ENCODE measurements at regions not wholly inside any gene's neighbourhood (a gene's known extent, or its start where the extent isn't known, plus 50 kb on each side); places are given as distances from the start of the nearest gene placed in this dataset.
"Not testable (repeated sequence)": the region's sequence is repeated elsewhere in the genome, so short reads cannot be mapped to it uniquely, and the experiment has no call there.

- DNase-seq (ENCODE audit: low read depth, low spot score) = no peak
Observed at GRCh38 chr1:78297836-78298235, 192.9 kb upstream of the PTGFR start.

GRCh38 chr1:78298349-78298748, 192.4 kb upstream of the PTGFR start:
- no peak for DNase-seq (ENCODE audit: low read depth, low spot score)

- no peak for DNase-seq (ENCODE audit: low read depth, low spot score)
Observed at GRCh38 chr1:78301141-78301540, 189.6 kb upstream of the PTGFR start.

GRCh38 chr1:78303620-78304019, 187.2 kb upstream of the PTGFR start:
- DNase-seq (ENCODE audit: low read depth, low spot score) = no peak

GRCh38 chr1:78304341-78304740, 186.4 kb upstream of the PTGFR start:
- no peak for DNase-seq (ENCODE audit: low read depth, low spot score)

GRCh38 chr1:78304761-78305160, 186.0 kb upstream of the PTGFR start:
- no peak for DNase-seq (ENCODE audit: low read depth, low spot score)

- not testable (repeated sequence) for DNase-seq (ENCODE audit: low read depth, low spot score)
Observed at GRCh38 chr1:78310261-78310660, 180.5 kb upstream of the PTGFR start.

GRCh38 chr1:78318011-78318410, 172.8 kb upstream of the PTGFR start:
- no peak for DNase-seq (ENCODE audit: low read depth, low spot score)

- no peak for DNase-seq (ENCODE audit: low read depth, low spot score)
Observed at GRCh38 chr1:78319603-78320002, 171.2 kb upstream of the PTGFR start.

- no peak for DNase-seq (ENCODE audit: low read depth, low spot score)
Observed at GRCh38 chr1:78322928-78323680, 167.7 kb upstream of the PTGFR start.

- DNase-seq (ENCODE audit: low read depth, low spot score) = no peak
Observed at GRCh38 chr1:78325293-78325692, 165.5 kb upstream of the PTGFR start.

GRCh38 chr1:78329475-78329874, 161.3 kb upstream of the PTGFR start:
- DNase-seq (ENCODE audit: low read depth, low spot score) = no peak

- no peak for DNase-seq (ENCODE audit: low read depth, low spot score)
Observed at GRCh38 chr1:78331799-78332198, 159.0 kb upstream of the PTGFR start.

GRCh38 chr1:78333502-78333901, 157.3 kb upstream of the PTGFR start:
- DNase-seq (ENCODE audit: low read depth, low spot score) = no peak

- no peak for DNase-seq (ENCODE audit: low read depth, low spot score)
Observed at GRCh38 chr1:78334114-78334513, 156.7 kb upstream of the PTGFR start.

- no peak for DNase-seq (ENCODE audit: low read depth, low spot score)
Observed at GRCh38 chr1:78334952-78335351, 155.8 kb upstream of the PTGFR start.

- DNase-seq (ENCODE audit: low read depth, low spot score) = not testable (repeated sequence)
Observed at GRCh38 chr1:78336751-78337150, 154.0 kb upstream of the PTGFR start.

GRCh38 chr1:78339490-78339889, 151.3 kb upstream of the PTGFR start:
- no peak for DNase-seq (ENCODE audit: low read depth, low spot score)

- no peak for DNase-seq (ENCODE audit: low read depth, low spot score)
Observed at GRCh38 chr1:78340006-78340405, 150.8 kb upstream of the PTGFR start.

- no peak for DNase-seq (ENCODE audit: low read depth, low spot score)
Observed at GRCh38 chr1:78348496-78349284, 142.1 kb upstream of the PTGFR start.

GRCh38 chr1:78351551-78352216, 139.1 kb upstream of the PTGFR start:
- DNase-seq (ENCODE audit: low read depth, low spot score) = no peak

- DNase-seq (ENCODE audit: low read depth, low spot score) = no peak
Observed at GRCh38 chr1:78355656-78356055, 135.1 kb upstream of the PTGFR start.

- DNase-seq (ENCODE audit: low read depth, low spot score) = no peak
Observed at GRCh38 chr1:78358165-78358564, 132.6 kb upstream of the PTGFR start.

Data from iPS DF 19.7 (cell line).